H9 (cell line): ENCODE measurements at regions not wholly inside any gene's neighbourhood (a gene's known extent, or its start where the extent isn't known, plus 50 kb on each side); places are given as distances from the start of the nearest gene placed in this dataset.
A peak's percentile ranks its signal among the peaks of the same experiment; 100 is the strongest.

Experiments
- DNase-seq: peaks from one replicate; pipeline ENCODE4 v3.0.0-alpha.2; 2017
- H2AFZ ChIP-seq: one replicate; pipeline ENCODE4 v1.6.1; 2013; ENCODE audit warnings: mild to moderate bottlenecking, low read length, control low read depth, moderate library complexity
- H2AK5ac ChIP-seq: 2 replicates; pipeline ENCODE4 v1.6.1; 2013; ENCODE audit warnings: low read length, control low read depth, mixed read lengths; ENCODE audit not compliant: insufficient read length
- H2BK120ac ChIP-seq: one replicate; pipeline ENCODE4 v1.6.1; 2013; ENCODE audit warnings: low read depth, mild to moderate bottlenecking, low read length, control low read depth, inconsistent platforms; ENCODE audit not compliant: poor library complexity, severe bottlenecking
- H2BK12ac ChIP-seq: 2 replicates; pipeline ENCODE4 v1.6.1; 2013; ENCODE audit warnings: low read length, control low read depth, mixed read lengths, low read depth; ENCODE audit not compliant: insufficient read length
- H2BK15ac ChIP-seq: 2 replicates; pipeline ENCODE4 v1.6.1; 2013; ENCODE audit warnings: low read depth, low read length, control low read depth
- H2BK20ac ChIP-seq: one replicate; pipeline ENCODE4 v1.6.1; 2013; ENCODE audit warnings: low read depth, mild to moderate bottlenecking, low read length, control low read depth, inconsistent platforms; ENCODE audit not compliant: poor library complexity, severe bottlenecking
- H2BK5ac ChIP-seq: 2 replicates; pipeline ENCODE4 v1.6.1; 2013; ENCODE audit warnings: low read length, control low read depth, mixed read lengths; ENCODE audit not compliant: insufficient read length
- H3K14ac ChIP-seq: 2 replicates; pipeline ENCODE4 v1.6.1; 2013; ENCODE audit warnings: low read length, control low read depth; ENCODE audit not compliant: insufficient read depth
- H3K18ac ChIP-seq: 2 replicates; pipeline ENCODE4 v1.6.1; 2013; ENCODE audit warnings: low read depth, mild to moderate bottlenecking, mixed read lengths, low read length, control low read depth; ENCODE audit not compliant: insufficient read length
- H3K23ac ChIP-seq: 2 replicates; pipeline ENCODE4 v1.6.1; 2013; ENCODE audit warnings: low read length, control low read depth, mixed read lengths, low read depth; ENCODE audit not compliant: insufficient read length
- H3K23me2 ChIP-seq: 2 replicates; pipeline ENCODE4 v1.6.1; 2013; ENCODE audit warnings: low read depth, mild to moderate bottlenecking, mixed read lengths, low read length, control low read depth; ENCODE audit not compliant: insufficient read length, poor library complexity, severe bottlenecking
- H3K27ac ChIP-seq: 2 replicates; pipeline ENCODE4 v1.5.1; 2013; ENCODE audit warnings: low read length, control low read depth, mixed read lengths, low read depth; ENCODE audit not compliant: insufficient read length
- H3K27me3 ChIP-seq: 2 replicates; pipeline ENCODE4 v1.6.1; 2013; ENCODE audit warnings: low read length, control low read depth, inconsistent platforms; ENCODE audit not compliant: insufficient read depth
- H3K4ac ChIP-seq: 2 replicates; pipeline ENCODE4 v1.6.1; 2013; ENCODE audit warnings: low read depth, mild to moderate bottlenecking, control low read depth, inconsistent platforms, low read length, moderate library complexity
- H3K4me1 ChIP-seq: 2 replicates; pipeline ENCODE4 v1.6.1; 2013; ENCODE audit warnings: low read length, control low read depth, inconsistent platforms; ENCODE audit not compliant: insufficient read depth
- H3K4me2 ChIP-seq: 2 replicates; pipeline ENCODE4 v1.6.1; 2013; ENCODE audit warnings: low read length, control low read depth, mixed read lengths; ENCODE audit not compliant: insufficient read length, insufficient read depth
- H3K56ac ChIP-seq: 2 replicates; pipeline ENCODE4 v1.6.1; 2013; ENCODE audit warnings: low read depth, mild to moderate bottlenecking, mixed read lengths, low read length, control low read depth; ENCODE audit not compliant: insufficient read length
- H3K79me1 ChIP-seq: 2 replicates; pipeline ENCODE4 v1.6.1; 2013; ENCODE audit warnings: low read depth, mild to moderate bottlenecking, moderate library complexity, low read length, control low read depth, inconsistent platforms; ENCODE audit not compliant: insufficient read depth, poor library complexity, severe bottlenecking
- H3K79me2 ChIP-seq: 2 replicates; pipeline ENCODE4 v1.6.1; 2013; ENCODE audit warnings: low read length, control low read depth, inconsistent platforms; ENCODE audit not compliant: insufficient read depth
- H3K9ac ChIP-seq: 2 replicates; pipeline ENCODE4 v1.6.1; 2013; ENCODE audit warnings: low read length, control low read depth, mixed read lengths; ENCODE audit not compliant: insufficient read length; ENCODE audit errors: extremely low read depth
- H3K9me3 ChIP-seq: one replicate; pipeline ENCODE4 v1.6.1; 2013; ENCODE audit warnings: low read depth, low read length, inconsistent platforms; ENCODE audit not compliant: control insufficient read depth
- H3T11ph ChIP-seq: one replicate; pipeline ENCODE4 v1.6.1; 2013; ENCODE audit warnings: mild to moderate bottlenecking, low read length, control low read depth, inconsistent platforms
- H4K20me1 ChIP-seq: one replicate; pipeline ENCODE4 v1.6.1; 2013; ENCODE audit not compliant: control insufficient read depth, insufficient read length, insufficient read depth
- H4K5ac ChIP-seq: 2 replicates; pipeline ENCODE4 v1.6.1; 2013; ENCODE audit warnings: low read depth, mild to moderate bottlenecking, mixed read lengths, low read length, control low read depth; ENCODE audit not compliant: insufficient read length
- H4K8ac ChIP-seq: replicated peaks from 2 replicates; pipeline ENCODE4 v1.6.1; 2013; ENCODE audit warnings: low read length, control low read depth, mixed read lengths, low read depth; ENCODE audit not compliant: insufficient read length
- H4K91ac ChIP-seq: 2 replicates; pipeline ENCODE4 v1.6.1; 2013; ENCODE audit warnings: low read depth, mild to moderate bottlenecking, moderate library complexity, mixed read lengths, low read length, control low read depth; ENCODE audit not compliant: insufficient read length
- H3K27ac Mint-ChIP-seq, 3 experiments: 2 replicates in 2 of 3; 3 replicates in 1 of 3; pipeline ENCODE4 v1.8.0; 2020 to 2021; ENCODE audit warnings: mixed read lengths in 3 of 3, mild to moderate bottlenecking in 1 of 3, moderate library complexity in 1 of 3
- H3K27me3 Mint-ChIP-seq: 2 replicates; pipeline ENCODE4 v1.8.0; 2021; ENCODE audit warnings: low read depth, mild to moderate bottlenecking, moderate library complexity, mixed read lengths
- H3K36me3 Mint-ChIP-seq, 3 experiments: 2 replicates in 2 of 3; 3 replicates in 1 of 3; pipeline ENCODE4 v1.8.0; 2020 to 2021; ENCODE audit warnings: low read depth in 3 of 3, mixed read lengths in 3 of 3; ENCODE audit not compliant: insufficient read depth in 1 of 3
- H3K4me1 Mint-ChIP-seq, 2 experiments: 2 replicates each; pipeline ENCODE4 v1.8.0; 2020; ENCODE audit warnings: mixed read lengths in 2 of 2
- H3K4me3 Mint-ChIP-seq, 2 experiments: 2 replicates in 1 of 2; 3 replicates in 1 of 2; pipeline ENCODE4 v1.8.0; 2020 to 2021; ENCODE audit warnings: mild to moderate bottlenecking in 2 of 2, mixed read lengths in 2 of 2, moderate library complexity in 1 of 2
- H3K9me3 Mint-ChIP-seq, 2 experiments: 2 replicates in 1 of 2; 3 replicates in 1 of 2; pipeline ENCODE4 v1.8.0; 2020; ENCODE audit warnings: mild to moderate bottlenecking in 2 of 2, mixed read lengths in 2 of 2, moderate library complexity in 1 of 2
- CTCF ChIP-seq: fragments of 200-600 bp; sonication (generic); conservative IDR thresholded peaks from 3 replicates; pipeline ENCODE4 v1.8.0; 2021; ENCODE audit warnings: antibody characterized with exemption, mild to moderate bottlenecking
- WGBS: extraction: QIAGEN DNeasy Blood & Tissue Kit; methylation state at CpG from one replicate; pipeline ENCODE4 v1.1.7; 2013; ENCODE audit warnings: missing lambda C conversion rate, low lambda C conversion rate, mixed read lengths; ENCODE audit not compliant: insufficient read length; ENCODE audit errors: extremely low coverage; 5-methylcytosine and 5-hydroxymethylcytosine counted together

DNA sequence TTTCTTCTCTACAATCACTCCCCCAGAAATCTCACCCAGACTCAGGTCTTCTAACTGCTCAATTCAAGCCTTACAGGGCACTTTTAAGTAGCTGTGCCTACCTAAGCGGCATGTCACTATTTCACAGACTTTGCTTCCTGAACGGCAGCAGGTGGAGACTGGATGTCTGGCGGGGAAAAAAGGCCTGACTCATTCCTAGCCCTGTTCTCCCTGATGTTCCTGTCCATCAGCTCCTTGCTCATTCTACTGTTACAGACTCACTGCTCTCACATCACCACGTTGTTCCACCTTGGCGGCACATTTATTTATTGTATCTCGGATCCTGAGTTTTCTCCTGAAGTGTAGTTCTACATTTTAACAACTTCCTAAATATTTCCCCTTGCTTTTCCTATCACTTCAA lies 52.6 kb upstream of the ATP11B start:
- H3K4me1 ChIP-seq, result no peaks in the 10 kb centered on the region
- TF ChIP-seq CTCF, result no peak
- H3K9ac ChIP-seq, result no peak overlapping the region
- no peak overlapping the region for H2BK120ac ChIP-seq
- no peak overlapping the region for H2AFZ ChIP-seq
- 0 out of 2 replicates have a peak overlapping the region, but pooled peaks have one; percentile 29 for H3K14ac ChIP-seq
- H3K79me1 ChIP-seq, result no peaks in the 10 kb centered on the region
- no peaks in the 10 kb centered on the region; the same call in 1 of the 2 replicates for H3K27me3 Mint-ChIP-seq
- H3K27me3 ChIP-seq, result no peaks in the 10 kb centered on the region
- H4K20me1 ChIP-seq, result no peaks in the 10 kb centered on the region
- H2BK5ac ChIP-seq, result no peak overlapping the region
- no peak overlapping the region for H2BK15ac ChIP-seq
- H3K18ac ChIP-seq, result no peak overlapping the region
- H3K79me2 ChIP-seq, result no peaks in the 10 kb centered on the region
- no peak overlapping the region for H3K56ac ChIP-seq
- no peaks in the 10 kb centered on the region for H3K9me3 ChIP-seq
- no peak overlapping the region for H2BK12ac ChIP-seq
- 0 out of 4 replicates have a peak, but pooled peaks cover 0 to 2% of the 10 kb centered on the region in 2 experiments for H3K4me1 Mint-ChIP-seq
- no peaks in the 10 kb centered on the region for H3K23me2 ChIP-seq
- no peak overlapping the region for H4K8ac ChIP-seq
- H3K23ac ChIP-seq, result no peak overlapping the region
- no CpG with 5 or more reads among the region's 6 CpGs for WGBS
- no peaks in the 10 kb centered on the region for H3K9me3 Mint-ChIP-seq
- no peaks in the 10 kb centered on the region for H3K36me3 Mint-ChIP-seq
- no peak overlapping the region for H2BK20ac ChIP-seq
- no peak overlapping the region for H3K27ac Mint-ChIP-seq
- no peak overlapping the region for H3K4me2 ChIP-seq
- no peak for DNase-seq
- H4K91ac ChIP-seq, result no peak overlapping the region
- no peak overlapping the region for H2AK5ac ChIP-seq
- H3K4me3 Mint-ChIP-seq, result no peak overlapping the region
- H3K4ac ChIP-seq, result no peak overlapping the region
- H4K5ac ChIP-seq, result no peak overlapping the region
- H3T11ph ChIP-seq, result no peak overlapping the region
- H3K27ac ChIP-seq, result no peak overlapping the region
